HEK293 (cell line): ENCODE measurements at regions not wholly inside any gene's neighbourhood (a gene's known extent, or its start where the extent isn't known, plus 50 kb on each side); places are given as distances from the start of the nearest gene placed in this dataset.

Experiments
- FEZF1 ChIP-seq: fragments of 450-650 bp; formaldehyde crosslinking; IDR thresholded peaks from 2 replicates; pipeline ENCODE4 v1.5.1; 2016; ENCODE audit warnings: missing biosample characterization, missing genetic modification characterization
- IKZF3 ChIP-seq: fragments of 450-650 bp; IDR thresholded peaks from 2 replicates; pipeline ENCODE4 v1.5.0; 2018; ENCODE audit warnings: missing biosample characterization, mild to moderate bottlenecking, missing genetic modification characterization, moderate library complexity
- KLF1 ChIP-seq: fragments of 450-650 bp; formaldehyde crosslinking; IDR thresholded peaks from 2 replicates; pipeline ENCODE4 v1.5.1; 2016; ENCODE audit warnings: missing biosample characterization, missing genetic modification characterization
- KLF9 ChIP-seq: fragments of 450-650 bp; formaldehyde crosslinking; IDR thresholded peaks from 2 replicates; pipeline ENCODE4 v1.5.1; 2016; ENCODE audit warnings: missing biosample characterization, missing genetic modification characterization, low read depth
- MYNN ChIP-seq: fragments of 450-650 bp; formaldehyde crosslinking; IDR thresholded peaks from 2 replicates; pipeline ENCODE4 v1.5.1; 2016; ENCODE audit warnings: missing biosample characterization, missing genetic modification characterization, borderline replicate concordance
- PATZ1 ChIP-seq: fragments of 450-650 bp; formaldehyde crosslinking; IDR thresholded peaks from 2 replicates; pipeline ENCODE4 v1.5.1; 2016; ENCODE audit warnings: missing biosample characterization, missing genetic modification characterization
- WT1 ChIP-seq: fragments of 450-650 bp; formaldehyde crosslinking; IDR thresholded peaks from 2 replicates; pipeline ENCODE4 v1.5.1; 2016; ENCODE audit warnings: missing biosample characterization, missing genetic modification characterization
- ZBTB10 ChIP-seq: fragments of 450-650 bp; formaldehyde crosslinking; IDR thresholded peaks from 2 replicates; pipeline ENCODE4 v1.5.1; 2016; ENCODE audit warnings: missing biosample characterization, missing genetic modification characterization
- ZBTB17 ChIP-seq: fragments of 450-650 bp; formaldehyde crosslinking; IDR thresholded peaks from 2 replicates; pipeline ENCODE4 v1.5.1; 2016; ENCODE audit warnings: missing biosample characterization, missing genetic modification characterization
- ZBTB48 ChIP-seq: fragments of 450-650 bp; formaldehyde crosslinking; IDR thresholded peaks from 2 replicates; pipeline ENCODE4 v1.5.1; 2016; ENCODE audit warnings: missing biosample characterization, missing genetic modification characterization
- ZBTB8A ChIP-seq: fragments of 450-650 bp; formaldehyde crosslinking; IDR thresholded peaks from 2 replicates; pipeline ENCODE4 v1.5.1; 2016; ENCODE audit warnings: missing biosample characterization, missing genetic modification characterization
- ZIC2 ChIP-seq: fragments of 450-650 bp; formaldehyde crosslinking; IDR thresholded peaks from 2 replicates; pipeline ENCODE4 v1.5.1; 2016; ENCODE audit warnings: missing biosample characterization, missing genetic modification characterization
- ZNF112 ChIP-seq: fragments of 450-650 bp; formaldehyde crosslinking; IDR thresholded peaks from 2 replicates; pipeline ENCODE4 v1.5.0; 2017; ENCODE audit warnings: missing biosample characterization, missing genetic modification characterization
- ZNF114 ChIP-seq: fragments of 450-650 bp; formaldehyde crosslinking; IDR thresholded peaks from 2 replicates; pipeline ENCODE4 v1.5.0; 2017; ENCODE audit warnings: missing biosample characterization, missing genetic modification characterization
- ZNF138 ChIP-seq: fragments of 450-650 bp; formaldehyde crosslinking; IDR thresholded peaks from 2 replicates; pipeline ENCODE4 v1.5.1; 2016; ENCODE audit warnings: missing biosample characterization, missing genetic modification characterization, borderline replicate concordance
- ZNF211 ChIP-seq: fragments of 450-650 bp; formaldehyde crosslinking; IDR thresholded peaks from 2 replicates; pipeline ENCODE4 v1.5.1; 2016; ENCODE audit warnings: low read depth, missing biosample characterization, missing genetic modification characterization
- ZNF335 ChIP-seq: fragments of 450-650 bp; formaldehyde crosslinking; conservative IDR thresholded peaks from 2 replicates; pipeline ENCODE4 v1.5.1; 2016; ENCODE audit warnings: missing biosample characterization, missing genetic modification characterization
- ZNF341 ChIP-seq: fragments of 450-650 bp; formaldehyde crosslinking; IDR thresholded peaks from 2 replicates; pipeline ENCODE4; 2016; ENCODE audit warnings: low read depth, missing biosample characterization, missing genetic modification characterization
- ZNF433 ChIP-seq: fragments of 450-650 bp; formaldehyde crosslinking; IDR thresholded peaks from 2 replicates; pipeline ENCODE4 v1.5.1; 2016; ENCODE audit warnings: missing biosample characterization, missing genetic modification characterization, low read depth
- ZNF449 ChIP-seq: fragments of 450-650 bp; formaldehyde crosslinking; IDR thresholded peaks from 2 replicates; pipeline ENCODE4 v1.5.1; 2017; ENCODE audit warnings: missing biosample characterization, mild to moderate bottlenecking, missing genetic modification characterization, moderate library complexity
- ZNF530 ChIP-seq: fragments of 450-650 bp; formaldehyde crosslinking; IDR thresholded peaks from 2 replicates; pipeline ENCODE4 v1.5.1; 2016; ENCODE audit warnings: low read depth, missing biosample characterization, missing genetic modification characterization
- ZNF600 ChIP-seq: fragments of 450-650 bp; formaldehyde crosslinking; IDR thresholded peaks from 2 replicates; pipeline ENCODE4 v1.5.1; 2016; ENCODE audit warnings: missing biosample characterization, missing genetic modification characterization
- ZNF658 ChIP-seq: fragments of 450-650 bp; formaldehyde crosslinking; IDR thresholded peaks from 2 replicates; pipeline ENCODE4; 2016; ENCODE audit warnings: missing biosample characterization, missing genetic modification characterization
- ZNF660 ChIP-seq: fragments of 450-650 bp; IDR thresholded peaks from 2 replicates; pipeline ENCODE4 v1.5.1; 2018; ENCODE audit warnings: missing biosample characterization, mild to moderate bottlenecking, missing genetic modification characterization
- ZNF792 ChIP-seq: fragments of 450-650 bp; formaldehyde crosslinking; IDR thresholded peaks from 2 replicates; pipeline ENCODE4 v1.5.1; 2016; ENCODE audit warnings: missing biosample characterization, missing genetic modification characterization
- ZNF830 ChIP-seq: fragments of 450-650 bp; IDR thresholded peaks from 2 replicates; pipeline ENCODE4 v1.5.0; 2018; ENCODE audit warnings: missing biosample characterization, missing genetic modification characterization, low read depth, mild to moderate bottlenecking, moderate library complexity
- ZNF837 ChIP-seq: fragments of 450-650 bp; formaldehyde crosslinking; IDR thresholded peaks from 2 replicates; pipeline ENCODE4 v1.5.1; 2016; ENCODE audit warnings: missing biosample characterization, missing genetic modification characterization
- ZSCAN16 ChIP-seq: fragments of 450-650 bp; formaldehyde crosslinking; IDR thresholded peaks from 2 replicates; pipeline ENCODE4 v1.5.1; 2016; ENCODE audit warnings: missing biosample characterization, missing genetic modification characterization
- ZSCAN18 ChIP-seq: fragments of 450-650 bp; formaldehyde crosslinking; IDR thresholded peaks from 2 replicates; pipeline ENCODE4 v1.5.1; 2016; ENCODE audit warnings: missing biosample characterization, missing genetic modification characterization
- ZSCAN4 ChIP-seq: fragments of 450-650 bp; formaldehyde crosslinking; IDR thresholded peaks from 2 replicates; pipeline ENCODE4 v1.5.1; 2017; ENCODE audit warnings: missing biosample characterization, missing genetic modification characterization
- ZXDB ChIP-seq: fragments of 450-650 bp; formaldehyde crosslinking; IDR thresholded peaks from 2 replicates; pipeline ENCODE4 v1.5.1; 2016; ENCODE audit warnings: missing biosample characterization, missing genetic modification characterization

- TF ChIP-seq ZNF449 (tag by site-specific recombination) (0 out of 2 replicates have a peak, but pooled peaks have one; percentile 42), ZXDB (tag by site-specific recombination) (0 out of 2 replicates have a peak, but pooled peaks have one; percentile 46), ZNF341 (tag by site-specific recombination) (peak; percentile 92), ZNF112 (no peak), ZNF600 (0 out of 2 replicates have a peak, but pooled peaks have one; percentile 47), ZNF530 (tag by site-specific recombination) (no peak), ZSCAN4 (tag by site-specific recombination) (no peak), ZBTB8A (tag by site-specific recombination) (peak; percentile 55; the same call in 1 of the 2 replicates), ZNF114 (tag by site-specific recombination) (no peak), MYNN (tag by site-specific recombination) (no peak), ZNF433 (tag by site-specific recombination) (no peak), KLF1 (tag by site-specific recombination) (peak; percentile 33; the same call in 1 of the 2 replicates), ZSCAN16 (tag by site-specific recombination) (0 out of 2 replicates have a peak, but pooled peaks have one; percentile 55), ZNF830 (tag by site-specific recombination) (no peak), ZBTB48 (tag by site-specific recombination) (peak; percentile 48; the same call in 1 of the 2 replicates), ZBTB10 (tag by site-specific recombination) (0 out of 2 replicates have a peak, but pooled peaks have one; percentile 28), ZBTB17 (peak; percentile 84), ZIC2 (tag by site-specific recombination) (peak; percentile 94), IKZF3 (peak; percentile 67; the same call in 1 of the 2 replicates), ZNF660 (tag by site-specific recombination) (no peak), FEZF1 (tag by site-specific recombination) (0 out of 2 replicates have a peak, but pooled peaks have one; percentile 6), WT1 (tag by site-specific recombination) (peak; percentile 58), ZNF335 (peak; percentile 81), PATZ1 (peak; percentile 67), ZNF211 (no peak), ZNF658 (tag by site-specific recombination) (no peak), KLF9 (peak; percentile 9; the same call in 1 of the 2 replicates), ZNF837 (tag by site-specific recombination) (no peak), ZNF138 (tag by site-specific recombination) (no peak), ZSCAN18 (tag by site-specific recombination) (no peak), ZNF792 (0 out of 2 replicates have a peak, but pooled peaks have one; percentile 33)
Observed at GRCh38 chr16:85461814-85462713, 151.1 kb upstream of the GSE1 start (continued).
